ENCODE measurements at regions not wholly inside any gene's neighbourhood (a gene's known extent, or its start where the extent isn't known, plus 50 kb on each side); places are given as distances from the start of the nearest gene placed in this dataset.

DNA sequence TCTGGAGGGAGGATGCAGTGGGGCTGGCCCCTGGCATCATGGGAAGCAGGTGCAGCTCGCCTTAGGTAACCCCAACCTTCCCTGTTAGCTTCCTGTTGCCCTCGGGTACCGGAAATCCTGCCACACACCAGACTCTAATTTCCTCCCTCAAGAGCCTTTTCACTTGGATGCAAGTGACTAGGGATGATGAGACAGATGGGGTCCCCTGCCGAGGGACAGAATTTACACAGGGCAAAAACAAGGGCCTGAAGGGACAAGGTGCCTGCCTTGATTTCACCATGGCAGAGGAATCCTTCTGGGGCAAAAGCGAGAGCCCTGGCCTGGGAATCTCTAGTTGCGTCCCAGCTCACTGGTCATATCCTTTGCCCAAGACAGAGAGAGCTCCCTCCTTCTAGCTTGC lies 263.1 kb downstream of the LOXHD1 start:
- TF ChIP-seq POLR2AphosphoS5 (IDR thresholded peaks at IDR 0.05; ENCODE audit: low read depth, low read length) = no peak
- TF ChIP-seq, protein P1, sequence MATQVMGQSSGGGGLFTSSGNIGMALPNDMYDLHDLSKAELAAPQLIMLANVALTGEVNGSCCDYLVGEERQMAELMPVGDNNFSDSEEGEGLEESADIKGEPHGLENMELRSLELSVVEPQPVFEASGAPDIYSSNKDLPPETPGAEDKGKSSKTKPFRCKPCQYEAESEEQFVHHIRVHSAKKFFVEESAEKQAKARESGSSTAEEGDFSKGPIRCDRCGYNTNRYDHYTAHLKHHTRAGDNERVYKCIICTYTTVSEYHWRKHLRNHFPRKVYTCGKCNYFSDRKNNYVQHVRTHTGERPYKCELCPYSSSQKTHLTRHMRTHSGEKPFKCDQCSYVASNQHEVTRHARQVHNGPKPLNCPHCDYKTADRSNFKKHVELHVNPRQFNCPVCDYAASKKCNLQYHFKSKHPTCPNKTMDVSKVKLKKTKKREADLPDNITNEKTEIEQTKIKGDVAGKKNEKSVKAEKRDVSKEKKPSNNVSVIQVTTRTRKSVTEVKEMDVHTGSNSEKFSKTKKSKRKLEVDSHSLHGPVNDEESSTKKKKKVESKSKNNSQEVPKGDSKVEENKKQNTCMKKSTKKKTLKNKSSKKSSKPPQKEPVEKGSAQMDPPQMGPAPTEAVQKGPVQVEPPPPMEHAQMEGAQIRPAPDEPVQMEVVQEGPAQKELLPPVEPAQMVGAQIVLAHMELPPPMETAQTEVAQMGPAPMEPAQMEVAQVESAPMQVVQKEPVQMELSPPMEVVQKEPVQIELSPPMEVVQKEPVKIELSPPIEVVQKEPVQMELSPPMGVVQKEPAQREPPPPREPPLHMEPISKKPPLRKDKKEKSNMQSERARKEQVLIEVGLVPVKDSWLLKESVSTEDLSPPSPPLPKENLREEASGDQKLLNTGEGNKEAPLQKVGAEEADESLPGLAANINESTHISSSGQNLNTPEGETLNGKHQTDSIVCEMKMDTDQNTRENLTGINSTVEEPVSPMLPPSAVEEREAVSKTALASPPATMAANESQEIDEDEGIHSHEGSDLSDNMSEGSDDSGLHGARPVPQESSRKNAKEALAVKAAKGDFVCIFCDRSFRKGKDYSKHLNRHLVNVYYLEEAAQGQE (IDR thresholded peaks at IDR 0.05; ENCODE audit: insufficient read depth in 1 of 2, low read depth in 2 of 2, low read length in 2 of 2) = no peak
- no peak for TF ChIP-seq TAF1 (IDR thresholded peaks at IDR 0.05; ENCODE audit: borderline replicate concordance, insufficient read depth, low read length)

Measured in PFSK-1 (cell line).